ENCODE measurements at regions not wholly inside any gene's neighbourhood (a gene's known extent, or its start where the extent isn't known, plus 50 kb on each side); places are given as distances from the start of the nearest gene placed in this dataset.

GRCh38 chr18:11245879-11246278 is 96.5 kb upstream of the PIEZO2 start:
- TF ChIP-seq POLR2A (IDR thresholded peaks at IDR 0.05) (no peak), CTCF (IDR thresholded peaks at IDR 0.05) (no peak)

Data from thyroid gland (tissue), 4 donors.